ENCODE measurements at regions not wholly inside any gene's neighbourhood (a gene's known extent, or its start where the extent isn't known, plus 50 kb on each side); places are given as distances from the start of the nearest gene placed in this dataset.

DNA sequence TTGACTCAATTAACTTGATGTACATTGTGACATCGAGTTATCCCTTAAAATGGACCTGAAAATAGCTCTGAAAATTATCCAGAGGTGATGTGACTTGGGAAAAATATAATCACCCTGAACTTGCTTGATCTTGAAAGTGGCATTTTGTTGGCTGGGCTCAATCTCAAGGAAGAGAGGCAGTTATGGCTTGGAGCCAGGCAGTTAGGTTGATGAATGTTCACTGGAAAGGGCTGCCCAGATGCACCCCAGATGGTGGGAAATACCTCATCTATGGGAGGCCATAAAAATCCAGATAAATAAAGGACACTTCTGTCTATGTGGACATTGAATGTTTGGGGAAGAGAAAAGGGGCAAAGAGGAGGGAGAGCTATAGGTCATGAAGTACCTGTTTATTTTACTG is 55.7 kb upstream of the OR5AN1 start:
- no peak for DNase-seq (ENCODE audit: low spot score)

DNA sequence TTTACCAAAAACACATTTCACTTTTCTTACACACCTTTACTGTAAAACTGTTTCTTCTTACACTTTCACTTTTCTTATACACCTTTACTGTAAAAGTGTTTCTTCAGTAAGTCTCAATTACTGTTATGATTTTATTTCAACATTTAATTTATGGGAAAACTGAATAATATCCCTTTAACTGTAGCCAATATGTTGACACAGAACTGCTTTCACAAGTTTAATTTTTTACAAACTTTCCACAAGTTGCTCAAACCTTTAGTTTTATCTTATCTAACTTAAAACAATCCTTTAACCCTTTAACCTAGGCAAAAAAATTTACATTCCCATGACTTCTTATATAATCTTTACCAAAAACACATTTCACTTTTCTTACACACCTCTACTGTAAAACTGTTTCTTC is 63.3 kb upstream of the OR5AN1 start:
- no peak for DNase-seq (ENCODE audit: low spot score)

DNA sequence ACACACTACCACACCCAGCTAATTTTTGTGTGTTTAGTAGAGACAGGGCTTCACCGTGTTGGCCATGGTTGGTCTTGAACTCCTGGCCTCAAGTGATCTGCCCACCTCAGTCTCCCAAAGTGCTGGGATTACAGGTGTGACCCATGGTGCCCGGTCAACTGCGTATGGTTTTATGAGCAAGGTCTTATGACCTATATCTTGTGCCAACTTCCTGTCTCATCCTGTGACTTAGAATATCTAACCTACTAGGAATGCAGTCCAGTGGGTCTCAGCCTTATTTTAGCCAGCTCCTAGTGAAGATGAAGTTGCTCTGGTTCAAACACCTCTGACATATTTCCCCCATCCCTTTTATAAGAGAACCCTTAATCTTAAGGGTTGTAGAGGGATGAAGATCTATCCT is 66.1 kb upstream of the OR5AN1 start:
- no peak for DNase-seq (ENCODE audit: low spot score)

DNA sequence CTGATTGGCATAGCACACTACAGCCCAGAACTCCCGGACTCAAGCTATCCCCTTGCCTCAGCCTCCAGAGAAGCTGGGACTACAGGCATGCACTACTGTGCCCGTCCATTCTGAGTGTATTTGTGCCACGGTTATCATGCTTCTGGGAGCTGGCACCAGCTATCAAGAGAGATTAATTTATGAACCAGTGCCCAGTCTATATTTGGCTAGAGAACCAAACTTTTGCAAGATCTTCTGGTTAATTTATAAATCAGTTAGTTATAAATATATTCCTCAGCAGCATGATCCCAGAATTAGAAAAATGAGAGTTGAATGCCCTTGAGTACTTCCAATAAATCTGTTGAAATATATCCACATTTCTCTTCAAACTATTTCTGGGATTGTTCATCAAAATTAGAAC is 67.5 kb upstream of the OR5AN1 start:
- no peak for DNase-seq (ENCODE audit: low spot score)

DNA sequence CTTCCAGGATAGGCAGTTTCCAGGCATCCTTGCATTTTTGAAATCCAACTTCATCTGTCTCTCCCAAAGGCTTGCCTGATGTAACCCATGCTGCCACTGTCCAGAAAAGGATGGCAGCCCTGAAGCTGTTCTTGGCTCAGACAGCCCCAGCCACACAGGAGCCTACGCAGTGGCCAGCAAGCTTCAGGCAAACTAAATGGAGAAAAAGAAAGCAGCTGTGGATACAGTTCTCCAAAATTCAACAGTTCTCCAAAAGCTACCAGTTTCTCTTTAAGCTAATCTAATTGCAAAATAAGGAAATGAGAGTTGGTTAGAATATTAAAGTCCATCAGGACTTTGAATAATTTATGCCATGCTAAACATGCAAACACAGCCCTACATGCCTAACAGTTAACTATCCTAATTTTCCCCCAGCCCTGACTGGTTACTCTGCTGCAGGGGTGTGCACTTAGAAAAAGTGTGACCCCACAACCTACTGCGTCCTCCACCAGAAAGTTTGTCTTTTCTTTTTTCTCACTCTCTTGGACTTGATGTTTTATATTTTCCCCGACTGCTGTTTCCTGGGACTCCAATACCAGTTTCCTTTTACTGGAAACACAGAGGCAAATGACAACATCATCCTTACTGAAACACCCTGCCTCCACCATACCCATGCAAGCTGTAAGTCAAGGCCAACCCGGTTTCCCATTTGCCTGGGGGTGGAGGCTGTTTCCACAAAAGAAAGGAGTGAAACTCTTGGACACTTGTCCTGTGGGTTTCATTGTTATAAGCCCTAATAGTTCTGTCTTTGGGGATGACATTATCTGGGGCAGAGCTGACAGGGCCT is 69.1 kb upstream of the OR5AN1 start:
- DNase-seq (ENCODE audit: low spot score), result no peak

DNA sequence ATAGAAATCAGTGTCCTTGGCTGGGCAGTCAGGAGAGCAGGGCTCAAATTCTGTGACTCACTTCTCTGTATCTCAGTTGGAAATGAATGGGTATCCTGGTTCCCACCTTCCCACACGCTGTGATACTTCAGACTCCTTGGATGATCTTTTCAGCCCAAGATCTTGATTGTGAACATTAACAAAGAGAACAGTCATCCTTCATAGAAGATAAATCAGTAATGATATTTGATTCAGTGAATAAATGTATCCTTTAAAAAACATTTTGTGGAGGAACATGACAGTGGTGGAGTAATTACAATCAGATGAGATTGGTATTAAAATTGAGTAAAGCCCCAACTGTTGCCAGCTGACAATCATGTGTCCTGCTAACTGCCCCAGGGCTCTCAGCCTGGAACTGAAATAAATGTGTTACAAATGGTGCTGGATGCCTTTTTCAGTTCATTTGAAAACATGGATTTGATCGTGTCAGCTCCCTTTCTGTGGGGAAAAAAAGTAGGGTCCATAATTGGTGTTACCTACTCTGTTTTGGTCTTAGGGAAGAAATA is 72.9 kb upstream of the OR5AN1 start:
- no peak for DNase-seq (ENCODE audit: low spot score)

DNA sequence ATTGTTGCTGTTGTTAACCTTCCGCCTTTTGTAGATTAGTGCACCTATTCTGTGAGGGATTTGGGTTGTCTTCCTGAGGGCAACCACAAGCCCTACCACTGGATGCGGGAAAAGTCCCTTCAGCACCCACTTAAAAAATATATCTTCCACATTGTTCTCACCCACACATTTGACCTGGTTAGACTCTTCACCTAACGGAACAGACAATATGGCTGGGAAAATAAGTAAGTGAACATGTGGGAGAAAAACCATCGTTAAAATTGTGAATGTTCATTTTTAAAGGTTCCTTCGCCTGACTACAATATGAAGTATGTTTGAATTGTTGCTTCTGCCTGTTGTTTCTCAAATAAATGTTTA is 72.0 kb upstream of the MPEG1 start:
- no peak for DNase-seq (ENCODE audit: low spot score)

DNA sequence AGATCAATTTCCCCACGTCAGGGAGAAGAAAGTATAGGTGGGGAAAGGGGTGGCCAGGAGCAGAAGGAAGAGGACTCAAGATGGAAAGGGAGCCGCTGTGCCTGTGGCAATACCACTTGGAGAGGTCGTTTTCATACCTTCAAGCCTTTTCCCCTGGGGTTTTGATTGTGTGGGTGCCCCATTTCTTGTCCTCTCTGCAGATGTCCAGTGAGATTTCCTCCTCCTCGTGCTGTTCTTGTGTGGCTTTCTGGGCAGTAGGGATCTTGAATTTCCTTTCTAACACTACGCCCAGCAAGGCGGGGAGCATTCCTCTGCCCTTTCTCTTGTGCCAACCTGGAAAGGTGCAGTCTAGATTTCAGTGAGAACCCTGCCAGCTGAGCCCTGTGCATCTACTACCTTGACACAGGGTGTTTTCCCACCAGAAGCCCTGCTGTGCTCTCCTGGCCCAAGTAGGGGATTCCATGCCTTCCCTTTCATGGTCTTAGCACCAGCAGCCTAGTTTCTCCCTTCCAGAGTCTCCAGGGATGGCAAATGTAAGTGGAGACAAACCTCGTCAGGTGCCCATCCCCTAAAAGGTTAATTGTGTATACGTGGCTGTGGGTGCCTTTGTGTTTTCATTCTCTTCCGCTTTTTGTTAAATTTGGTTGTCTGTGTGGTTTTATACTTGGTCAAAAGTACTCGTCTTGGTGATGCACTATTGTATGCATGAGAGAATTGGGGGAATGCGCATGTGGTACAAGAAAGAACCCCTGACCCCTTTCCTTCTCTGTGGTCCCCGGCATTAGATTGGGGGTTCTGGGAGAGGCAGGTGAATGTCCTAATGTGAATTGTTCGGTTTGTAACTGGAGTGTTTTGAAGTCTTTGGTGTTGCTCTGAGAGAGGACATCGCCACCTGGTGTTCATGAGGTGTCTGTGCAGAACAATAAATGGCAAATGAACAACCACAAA is 71.4 kb upstream of the MPEG1 start:
- DNase-seq (ENCODE audit: low spot score), result peak; percentile 62

DNA sequence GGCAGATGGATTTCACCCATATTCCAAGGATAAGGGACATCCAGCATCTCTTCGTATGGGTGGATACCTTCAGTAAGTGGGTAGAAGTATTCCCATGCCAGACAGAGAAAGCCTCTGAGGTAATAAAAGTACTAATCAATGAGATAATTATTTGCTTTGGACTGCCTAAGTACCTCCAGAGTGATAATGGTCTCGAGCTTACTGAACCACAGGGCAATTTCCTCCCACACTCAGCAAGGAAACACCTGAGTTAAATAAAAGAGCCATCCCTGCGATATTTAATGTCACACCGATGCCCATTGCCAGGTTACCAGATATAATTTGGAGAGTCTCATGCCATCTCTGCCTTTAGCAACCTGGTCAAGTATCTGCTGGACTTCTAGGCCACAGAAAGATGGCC is 70.6 kb upstream of the MPEG1 start:
- no peak for DNase-seq (ENCODE audit: low spot score)

DNA sequence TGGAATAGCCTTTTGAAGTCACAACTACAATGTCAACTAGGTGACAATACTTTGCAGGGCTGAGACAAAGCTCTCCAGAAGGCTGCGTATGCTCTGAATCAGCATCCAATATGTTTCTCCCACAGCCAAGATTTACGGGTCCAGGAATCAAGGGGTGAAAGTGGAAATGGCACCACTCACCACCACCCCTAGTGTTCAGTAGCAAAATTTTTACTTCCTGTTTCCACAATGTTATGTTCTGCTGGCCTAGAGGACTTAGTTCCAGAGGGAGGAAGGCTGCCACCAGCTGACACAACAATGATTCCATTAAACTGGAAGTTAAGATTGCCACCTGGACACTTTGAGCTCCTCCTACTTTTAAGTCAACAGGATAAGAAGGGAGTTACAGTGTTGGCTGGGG is 68.5 kb upstream of the MPEG1 start:
- DNase-seq (ENCODE audit: low spot score), result no peak

DNA sequence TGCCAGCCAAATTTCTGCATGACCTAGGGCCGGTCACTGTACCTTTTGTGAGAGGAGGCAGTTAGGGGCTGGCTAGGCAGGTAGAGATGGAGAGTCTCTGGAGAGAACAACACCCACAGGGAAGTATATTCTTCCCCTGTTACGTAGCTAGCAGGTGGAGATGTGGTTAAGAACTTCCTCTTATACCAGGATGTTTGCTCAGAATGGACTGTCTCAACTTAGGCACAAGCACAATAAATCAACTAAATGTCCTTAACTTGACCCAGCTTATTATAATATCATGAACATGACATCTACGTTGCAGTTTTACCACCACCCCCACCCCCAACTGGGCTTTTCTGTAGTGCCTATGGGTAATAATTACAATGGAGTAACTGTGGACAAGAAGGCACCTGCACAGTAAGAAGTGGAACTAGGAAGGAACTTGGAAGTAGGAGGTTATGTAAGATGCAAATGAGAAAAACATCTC is 60.7 kb upstream of the MPEG1 start:
- DNase-seq (ENCODE audit: low spot score), result no peak

DNA sequence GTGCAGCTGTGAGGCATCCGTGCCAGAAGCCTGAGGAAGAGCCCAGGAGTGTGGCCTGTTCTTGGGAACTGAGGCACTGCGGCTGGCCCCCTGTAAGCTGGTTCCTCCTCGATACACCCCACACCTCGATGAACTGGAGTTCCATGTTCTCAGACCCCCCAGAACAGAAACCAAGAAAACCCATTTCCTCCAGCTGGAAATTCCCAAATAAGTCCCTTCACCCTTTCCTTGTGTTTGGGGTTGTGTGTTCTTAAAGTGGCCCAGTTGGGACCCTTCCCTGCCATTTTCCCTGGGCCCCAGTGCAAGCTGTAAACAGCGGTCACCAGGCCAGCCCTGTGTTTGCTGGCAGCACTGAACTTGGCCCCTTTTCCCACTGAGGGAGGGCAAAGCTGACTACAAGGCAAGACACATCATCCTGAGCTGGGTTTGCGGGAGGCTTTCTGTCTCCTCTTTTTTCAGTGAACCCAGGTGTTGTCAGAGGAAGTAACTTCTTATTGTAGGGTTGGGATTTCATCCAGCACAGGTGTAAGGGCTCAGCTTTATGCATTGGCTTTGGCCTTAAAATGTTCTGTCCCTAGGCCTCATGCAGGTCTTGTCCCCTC is 60.1 kb upstream of the MPEG1 start:
- DNase-seq (ENCODE audit: low spot score), result no peak

DNA sequence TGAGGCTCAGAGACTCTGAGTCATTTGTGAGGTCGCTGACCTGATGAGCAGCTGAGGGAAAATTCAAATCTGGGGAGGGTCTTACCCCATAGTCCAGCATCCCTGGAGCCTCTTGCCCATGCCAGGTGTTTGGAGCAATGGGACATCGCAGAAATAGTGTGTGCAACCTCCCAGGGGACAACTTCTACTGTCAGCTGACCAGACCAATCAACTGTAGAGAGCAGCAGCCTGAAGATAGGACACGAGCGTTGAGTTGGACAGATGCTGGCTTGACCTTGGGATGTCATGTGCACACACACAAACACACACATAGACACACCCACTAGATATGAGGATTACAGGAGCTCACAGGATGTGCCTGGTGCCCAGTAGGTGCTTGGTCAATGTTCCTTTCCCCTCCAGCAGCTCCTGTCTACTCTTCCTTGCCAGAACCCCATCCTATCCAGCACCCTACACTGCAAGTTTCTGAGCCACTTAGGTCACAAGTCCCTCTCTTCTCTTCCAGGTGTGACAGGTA is 59.1 kb upstream of the MPEG1 start:
- DNase-seq (ENCODE audit: low spot score), result no peak

DNA sequence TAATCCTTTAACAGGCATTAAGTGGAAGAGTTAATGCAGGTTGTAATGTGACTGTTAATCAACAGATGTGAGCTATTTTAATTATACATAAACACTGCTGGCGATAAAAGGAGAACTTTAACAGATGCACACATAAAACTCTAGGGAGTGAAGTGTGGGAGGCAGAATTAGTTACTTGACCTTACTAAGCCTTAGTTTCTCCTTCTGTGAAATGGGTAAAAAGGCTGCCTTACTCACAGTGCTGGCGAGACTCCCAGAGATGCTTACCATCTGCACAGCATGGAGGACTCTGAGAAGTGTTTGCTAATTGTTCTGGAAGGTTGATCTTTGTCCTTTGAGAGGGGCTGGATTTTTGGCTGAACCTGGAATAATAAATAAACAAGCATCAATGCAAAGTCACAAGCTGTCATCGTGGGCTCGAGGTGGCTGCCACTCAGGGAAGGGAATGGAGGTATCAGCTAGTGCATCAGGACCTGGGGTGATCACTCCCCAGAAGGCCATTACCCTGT is 58.6 kb upstream of the MPEG1 start:
- DNase-seq (ENCODE audit: low spot score), result no peak

DNA sequence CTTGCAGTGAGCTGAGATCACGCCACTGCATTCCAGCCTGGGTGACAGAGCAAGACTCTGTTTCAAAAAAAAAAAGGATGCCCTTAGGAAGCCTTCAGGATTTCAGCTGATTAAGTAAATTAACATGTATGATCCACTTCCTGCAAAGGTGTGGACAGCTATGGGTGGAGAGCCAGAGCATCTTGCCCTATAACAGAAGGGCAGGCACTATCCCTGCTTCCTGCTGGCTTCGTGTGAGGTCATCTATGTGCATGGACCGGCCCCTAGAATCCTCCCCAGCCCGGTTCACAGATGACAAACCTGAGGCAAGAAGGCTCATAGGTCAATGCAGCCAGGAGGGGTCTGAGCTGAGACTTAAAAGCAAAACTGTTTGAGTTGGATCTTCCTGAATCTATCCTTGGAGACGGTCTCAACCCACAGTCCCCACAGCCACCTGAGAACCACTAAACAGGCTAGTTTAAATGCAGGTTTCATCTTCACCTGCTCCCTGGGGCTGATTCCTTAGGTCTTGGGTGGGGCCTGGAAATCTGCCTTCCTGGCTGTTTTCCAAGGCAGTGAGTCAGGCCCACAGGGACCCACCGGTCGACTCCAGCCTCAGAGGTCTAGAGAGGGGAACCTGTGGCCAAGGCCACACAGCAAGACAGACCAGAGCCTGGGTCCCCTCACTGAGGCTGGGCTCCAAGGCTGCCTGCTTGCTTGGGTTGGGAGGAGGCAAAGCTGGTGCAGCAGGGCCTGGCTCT is 55.2 kb upstream of the MPEG1 start:
- DNase-seq (ENCODE audit: low spot score), result no peak

DNA sequence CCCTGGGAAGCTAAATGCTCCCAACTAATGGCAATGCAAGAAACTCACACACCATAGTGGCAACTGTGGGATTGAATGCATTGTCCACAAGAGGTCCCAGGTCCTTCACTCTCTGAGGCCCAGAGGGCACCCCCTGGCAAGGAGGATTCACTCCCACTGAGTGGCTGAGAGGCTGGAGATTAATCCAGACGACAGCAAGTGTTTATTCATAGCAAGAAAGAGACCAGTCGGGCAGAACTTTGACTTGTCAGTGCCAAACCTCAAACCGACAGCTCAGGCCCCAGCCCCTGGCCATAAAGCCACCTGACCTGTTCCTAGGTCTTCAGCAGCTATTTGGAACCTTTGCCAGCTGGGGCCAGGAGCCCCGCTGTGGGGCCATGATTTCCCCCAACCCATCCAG is 54.5 kb upstream of the MPEG1 start:
- no peak for DNase-seq (ENCODE audit: low spot score)

DNA sequence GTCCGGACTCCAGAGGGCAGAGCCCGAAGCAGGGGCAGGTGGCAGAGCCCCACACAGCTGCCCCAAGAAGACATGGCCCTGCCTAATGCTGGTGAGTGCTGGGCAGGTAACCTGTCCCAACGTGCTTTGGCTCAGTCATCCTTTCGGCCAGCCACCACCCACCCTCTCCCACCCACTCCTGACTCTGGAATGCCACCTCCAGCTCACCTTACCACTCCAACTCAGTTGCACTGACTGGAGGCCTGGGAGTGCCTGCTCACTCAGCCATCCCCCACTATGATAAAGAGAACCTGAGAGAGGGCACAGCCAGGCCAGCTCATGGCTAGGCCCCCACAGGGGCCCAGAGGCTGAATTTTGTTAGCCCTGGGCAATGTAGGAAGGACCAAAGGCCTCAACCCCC is 53.8 kb upstream of the MPEG1 start:
- DNase-seq (ENCODE audit: low spot score), result no peak

DNA sequence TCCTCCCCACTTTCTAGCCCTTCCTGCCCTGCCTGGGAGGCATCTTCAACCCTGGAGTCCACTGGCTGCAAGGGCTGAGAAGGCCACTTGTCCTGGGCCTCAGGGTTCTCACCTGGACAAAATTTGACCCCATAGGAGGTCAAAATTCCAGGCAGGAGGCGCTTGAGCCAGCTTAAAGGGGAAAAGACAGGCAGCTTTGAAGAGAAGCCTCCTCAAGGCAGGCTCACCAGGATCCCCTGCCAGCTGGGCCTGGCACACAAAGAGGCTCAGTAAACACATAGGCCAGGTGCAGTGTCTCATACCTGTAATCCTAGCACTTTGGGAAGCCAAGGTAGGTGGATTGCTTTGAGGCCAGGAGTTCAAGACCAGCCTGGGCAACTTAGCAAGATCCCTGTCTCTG is 53.0 kb upstream of the MPEG1 start:
- no peak for DNase-seq (ENCODE audit: low spot score)

DNA sequence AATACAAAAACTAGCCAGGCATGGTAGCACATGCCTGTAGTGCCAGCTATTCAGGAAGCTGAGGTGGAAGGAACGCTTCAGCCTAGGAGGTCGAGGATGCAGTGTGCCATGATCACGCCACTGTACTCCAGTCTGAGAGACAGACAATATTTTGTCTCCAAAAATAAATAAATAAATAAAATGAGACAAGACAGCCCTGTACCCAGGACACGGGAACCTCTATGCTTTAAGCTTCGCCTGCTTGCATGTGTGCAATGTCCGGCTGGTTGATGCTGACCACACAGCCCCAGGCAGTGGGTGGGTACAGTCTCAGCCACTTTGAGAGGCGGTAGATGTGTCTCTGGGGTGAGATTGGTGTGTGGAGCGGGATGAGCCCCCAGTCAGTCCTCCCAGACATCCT is 52.0 kb upstream of the MPEG1 start:
- DNase-seq (ENCODE audit: low spot score), result no peak

DNA sequence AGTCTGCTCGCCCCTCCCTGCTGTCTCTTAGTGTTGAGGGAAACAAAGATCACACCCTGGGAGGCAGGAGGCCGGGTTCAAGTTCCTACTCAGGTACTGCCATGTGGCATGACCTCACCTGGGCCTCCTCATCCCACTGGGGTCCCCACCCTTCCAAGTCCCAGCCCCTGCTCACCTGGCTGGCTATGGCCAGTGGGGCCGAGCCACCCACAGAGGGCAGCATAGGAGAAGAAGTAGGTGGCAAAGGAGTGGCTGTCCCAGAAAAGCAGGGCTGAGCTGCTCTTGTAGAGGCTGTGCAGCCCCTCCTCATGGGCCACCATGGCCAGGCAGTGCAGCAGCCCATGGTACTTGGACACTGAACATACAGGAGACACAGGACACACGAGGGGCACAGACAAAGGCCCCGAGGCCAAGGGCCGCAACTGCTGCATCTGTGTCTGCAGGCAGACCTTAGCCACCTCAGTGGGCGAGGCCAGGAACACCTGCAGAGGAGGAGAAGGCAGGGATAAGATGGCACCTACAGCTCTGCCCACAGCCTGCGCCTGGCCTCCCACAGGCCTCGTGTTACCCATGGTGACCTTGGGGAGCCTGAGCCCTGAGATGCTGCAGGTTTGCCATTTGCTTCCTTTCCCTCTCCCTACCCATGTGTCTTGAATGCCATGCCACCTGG is 50.6 kb upstream of the MPEG1 start:
- DNase-seq (ENCODE audit: low spot score), result peak; percentile 29
